ENCODE measurements at regions not wholly inside any gene's neighbourhood (a gene's known extent, or its start where the extent isn't known, plus 50 kb on each side); places are given as distances from the start of the nearest gene placed in this dataset.

DNA sequence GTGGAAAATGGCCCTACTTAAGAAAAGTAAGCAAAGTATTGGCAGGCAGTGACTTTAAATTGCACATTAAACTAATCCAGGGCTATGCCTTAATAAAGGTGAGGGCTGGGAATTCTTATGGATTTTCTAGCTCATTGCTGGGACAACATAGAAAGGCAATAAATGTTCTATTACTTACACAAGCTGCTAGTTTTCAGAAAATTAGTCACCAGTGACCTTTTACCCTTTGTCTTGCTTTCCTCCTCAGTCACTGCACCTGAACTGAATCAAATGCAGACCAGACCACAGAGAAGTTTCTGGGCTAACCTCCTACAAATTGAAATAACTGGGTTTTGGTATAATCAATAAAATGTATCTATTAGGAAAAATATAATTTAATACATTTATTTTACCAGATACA lies 694.4 kb upstream of the FAM241A start:
- H3K36me3 ChIP-seq (replicated peaks; ENCODE audit: insufficient read depth, low read depth), result no peaks in the 10 kb centered on the region
- H3K27ac ChIP-seq, result no peak overlapping the region
- no peak overlapping the region for H3K4me3 ChIP-seq
- no peaks in the 10 kb centered on the region for H3K9me2 ChIP-seq (replicated peaks; ENCODE audit: insufficient read depth)
- H3K79me2 ChIP-seq, result no peaks in the 10 kb centered on the region
- DNase-seq (ENCODE audit: low spot score), result peak; percentile 19
- H3K27me3 ChIP-seq, result no peaks in the 10 kb centered on the region
- H3K4me1 ChIP-seq (ENCODE audit: insufficient read depth), result peaks cover 7% of the 10 kb centered on the region
- TF ChIP-seq EZH2phosphoT487 (IDR thresholded peaks at IDR 0.05; ENCODE audit: low read depth, severe bottlenecking, unreplicated experiment) (no peak), EZH2 (IDR thresholded peaks at IDR 0.05; ENCODE audit: borderline replicate concordance) (no peak), CTCF (IDR thresholded peaks at IDR 0.05; ENCODE audit: poor library complexity) (no peak)
- H3K9me3 ChIP-seq (ENCODE audit: low read depth), result no peaks in the 10 kb centered on the region
- H3K4me2 ChIP-seq, result no peak overlapping the region
- no peak overlapping the region for H2AFZ ChIP-seq
- no peaks in the 10 kb centered on the region for H4K20me1 ChIP-seq (ENCODE audit: insufficient read depth, poor library complexity, severe bottlenecking)

DNA sequence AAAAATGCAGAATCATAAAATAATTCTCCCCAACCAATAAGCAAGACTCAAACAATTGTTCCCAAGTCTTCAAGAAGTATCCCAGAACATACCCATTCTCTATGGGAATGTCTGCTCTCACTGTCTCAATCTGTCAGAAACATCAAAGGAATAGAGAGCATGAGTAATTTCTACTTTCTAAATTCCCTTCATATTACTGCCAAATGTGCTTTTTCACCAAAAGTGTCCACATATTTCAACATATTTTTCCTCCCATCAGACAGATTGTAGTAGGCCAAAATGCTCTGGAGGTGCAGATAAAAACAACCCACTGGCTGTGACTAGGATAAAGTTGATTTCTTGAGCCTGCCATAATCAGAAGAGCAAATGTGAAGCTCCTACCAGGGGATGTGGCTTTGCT lies 692.0 kb upstream of the FAM241A start:
- Histone ChIP-seq H3K4me1 (ENCODE audit: insufficient read depth) (peaks cover 8% of the 10 kb centered on the region), H3K36me3 (replicated peaks; ENCODE audit: insufficient read depth, low read depth) (no peaks in the 10 kb centered on the region), H3K4me3 (no peak overlapping the region), H3K79me2 (no peaks in the 10 kb centered on the region), H4K20me1 (ENCODE audit: insufficient read depth, poor library complexity, severe bottlenecking) (no peaks in the 10 kb centered on the region), H3K9me2 (replicated peaks; ENCODE audit: insufficient read depth) (no peaks in the 10 kb centered on the region), H3K9me3 (ENCODE audit: low read depth) (no peaks in the 10 kb centered on the region), H3K27ac (no peak overlapping the region), H3K4me2 (no peak overlapping the region), H3K27me3 (no peaks in the 10 kb centered on the region), H2AFZ (no peak overlapping the region)
- TF ChIP-seq CTCF (IDR thresholded peaks at IDR 0.05; ENCODE audit: poor library complexity) (no peak), EZH2phosphoT487 (IDR thresholded peaks at IDR 0.05; ENCODE audit: low read depth, severe bottlenecking, unreplicated experiment) (no peak), EZH2 (IDR thresholded peaks at IDR 0.05; ENCODE audit: borderline replicate concordance) (no peak)
- DNase-seq (ENCODE audit: low spot score), result no peak

DNA sequence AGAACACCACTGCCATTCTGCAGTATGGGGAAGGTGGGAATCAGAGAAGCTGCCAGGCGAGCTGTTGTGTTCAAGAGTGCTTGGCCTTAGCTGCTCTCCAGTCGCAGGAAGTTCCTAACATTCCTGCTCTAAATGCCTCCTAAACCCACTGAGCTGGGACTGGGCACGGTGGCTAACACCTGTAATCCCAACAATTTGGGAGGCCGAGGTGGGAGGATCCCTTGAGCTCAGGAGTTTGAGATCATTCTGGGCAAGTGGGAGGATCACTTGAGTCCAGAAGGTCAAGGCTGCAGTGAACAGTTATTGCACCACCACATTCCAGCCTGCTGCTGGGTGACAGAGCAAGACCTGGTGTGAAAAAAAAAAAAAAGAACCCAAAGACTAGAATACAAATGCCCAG lies 690.3 kb upstream of the FAM241A start:
- peaks cover 8% of the 10 kb centered on the region for H3K4me1 ChIP-seq (ENCODE audit: insufficient read depth)
- 55% methylated on average over 4 of the region's 4 CpGs for WGBS (ENCODE audit: low lambda C conversion rate, missing lambda C conversion rate)

More for the DNA sequence above, 690.3 kb upstream of the FAM241A start:
- no peak overlapping the region for H2AFZ ChIP-seq
- no peak overlapping the region for H3K4me3 ChIP-seq
- no peaks in the 10 kb centered on the region for H4K20me1 ChIP-seq (ENCODE audit: insufficient read depth, poor library complexity, severe bottlenecking)
- DNase-seq (ENCODE audit: low spot score), result peak; percentile 13
- H3K9me2 ChIP-seq (replicated peaks; ENCODE audit: insufficient read depth), result no peaks in the 10 kb centered on the region
- H3K9me3 ChIP-seq (ENCODE audit: low read depth), result no peaks in the 10 kb centered on the region
- H3K4me2 ChIP-seq, result no peak overlapping the region
- no peaks in the 10 kb centered on the region for H3K79me2 ChIP-seq
- no peak for TF ChIP-seq CTCF (IDR thresholded peaks at IDR 0.05; ENCODE audit: poor library complexity)
- TF ChIP-seq EZH2phosphoT487 (IDR thresholded peaks at IDR 0.05; ENCODE audit: low read depth, severe bottlenecking, unreplicated experiment), result no peak
- no peak for TF ChIP-seq EZH2 (IDR thresholded peaks at IDR 0.05; ENCODE audit: borderline replicate concordance)
- no peaks in the 10 kb centered on the region for H3K27me3 ChIP-seq
- no peaks in the 10 kb centered on the region for H3K36me3 ChIP-seq (replicated peaks; ENCODE audit: insufficient read depth, low read depth)
- no peak overlapping the region for H3K27ac ChIP-seq
